ENCODE measurements at regions not wholly inside any gene's neighbourhood (a gene's known extent, or its start where the extent isn't known, plus 50 kb on each side); places are given as distances from the start of the nearest gene placed in this dataset.

DNA sequence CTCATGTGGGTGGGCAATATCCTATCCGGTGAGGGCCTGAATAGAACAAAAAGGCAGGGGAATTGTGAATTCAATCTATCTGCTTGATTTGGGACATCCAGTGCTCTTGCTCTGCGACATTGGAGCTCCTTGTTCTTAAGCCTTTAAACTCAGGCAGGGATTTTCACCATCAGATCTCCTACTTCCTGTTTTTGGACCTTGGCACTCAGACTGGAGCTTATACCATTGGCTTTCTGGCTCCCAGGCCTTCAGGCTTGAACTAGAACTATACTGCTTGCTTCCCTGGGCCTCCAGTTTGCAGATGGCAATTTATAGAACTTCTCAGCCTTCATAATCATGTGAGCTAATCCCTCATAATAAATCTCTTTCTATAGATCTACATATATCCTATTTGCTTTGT is 134.3 kb upstream of the CLINT1 start:
- no peak for TF ChIP-seq CTCF (conservative IDR thresholded peaks at IDR 0.05 in 1 of 2, IDR thresholded peaks at IDR 0.05 in 1 of 2; ENCODE audit: low read depth in 1 of 2, low read length in 2 of 2)
- no peak for TF ChIP-seq EZH2 (IDR thresholded peaks at IDR 0.05; ENCODE audit: low read length, missing control alignments)
